Glutamatergic neuron (in vitro differentiated cells): ENCODE measurements at regions not wholly inside any gene's neighbourhood (a gene's known extent, or its start where the extent isn't known, plus 50 kb on each side); places are given as distances from the start of the nearest gene placed in this dataset.
"Not testable (repeated sequence)": the region's sequence is repeated elsewhere in the genome, so short reads cannot be mapped to it uniquely, and the experiment has no call there.

Experiments
- DNase-seq: peaks from one replicate; pipeline ENCODE4 v3.0.0; 2022
- H3K27ac Mint-ChIP-seq: one replicate; pipeline ENCODE4 v1.8.0; 2020; ENCODE audit warnings: mild to moderate bottlenecking, mixed read lengths, inconsistent platforms; ENCODE audit not compliant: unreplicated experiment
- H3K27me3 Mint-ChIP-seq: one replicate; pipeline ENCODE4 v1.8.0; 2020; ENCODE audit warnings: mild to moderate bottlenecking, moderate library complexity, mixed read lengths, inconsistent platforms; ENCODE audit not compliant: unreplicated experiment
- H3K36me3 Mint-ChIP-seq: one replicate; pipeline ENCODE4 v1.8.0; 2020; ENCODE audit warnings: mild to moderate bottlenecking, mixed read lengths, inconsistent platforms; ENCODE audit not compliant: unreplicated experiment
- H3K4me1 Mint-ChIP-seq: one replicate; pipeline ENCODE4 v1.8.0; 2020; ENCODE audit warnings: mild to moderate bottlenecking, low read depth, mixed read lengths, inconsistent platforms; ENCODE audit not compliant: unreplicated experiment
- H3K4me3 Mint-ChIP-seq: one replicate; pipeline ENCODE4 v1.8.0; 2020; ENCODE audit warnings: mild to moderate bottlenecking, mixed read lengths, inconsistent platforms; ENCODE audit not compliant: unreplicated experiment
- H3K9me3 Mint-ChIP-seq: one replicate; pipeline ENCODE4 v1.8.0; 2020; ENCODE audit warnings: mild to moderate bottlenecking, moderate library complexity, mixed read lengths, inconsistent platforms; ENCODE audit not compliant: unreplicated experiment
- TF ChIP-seq, protein P1 (sequence below): fragments of 200-600 bp; sonication (generic); IDR thresholded peaks from one replicate; pipeline ENCODE4 v1.5.0; 2021; ENCODE audit not compliant: partially characterized antibody, unreplicated experiment

DNA sequence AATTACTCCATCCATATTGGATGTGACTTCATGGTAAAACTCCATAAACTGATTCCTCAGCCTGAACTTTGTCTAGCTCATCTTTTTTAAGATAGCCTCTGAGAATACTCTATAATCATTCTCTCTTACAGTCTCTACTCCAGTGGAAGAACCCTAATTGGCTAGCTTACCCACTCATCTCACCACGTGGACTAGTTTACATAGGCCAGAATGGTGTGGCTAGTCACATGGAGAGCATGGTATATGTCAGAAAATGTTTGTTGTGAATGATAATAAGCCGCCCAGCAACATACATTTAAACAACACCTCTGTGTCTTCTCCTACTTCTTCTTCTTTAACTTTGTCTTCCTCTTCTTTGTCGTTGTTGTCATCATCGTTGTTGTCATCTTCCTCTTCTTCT, 389.2 kb upstream of the LRRC3B start:
- Mint-ChIP-seq H3K36me3 (no peaks in the 10 kb centered on the region), H3K27me3 (no peaks in the 10 kb centered on the region), H3K4me3 (no peak overlapping the region), H3K27ac (no peak overlapping the region), H3K4me1 (no peaks in the 10 kb centered on the region), H3K9me3 (no peaks in the 10 kb centered on the region)
- TF ChIP-seq, protein P1, sequence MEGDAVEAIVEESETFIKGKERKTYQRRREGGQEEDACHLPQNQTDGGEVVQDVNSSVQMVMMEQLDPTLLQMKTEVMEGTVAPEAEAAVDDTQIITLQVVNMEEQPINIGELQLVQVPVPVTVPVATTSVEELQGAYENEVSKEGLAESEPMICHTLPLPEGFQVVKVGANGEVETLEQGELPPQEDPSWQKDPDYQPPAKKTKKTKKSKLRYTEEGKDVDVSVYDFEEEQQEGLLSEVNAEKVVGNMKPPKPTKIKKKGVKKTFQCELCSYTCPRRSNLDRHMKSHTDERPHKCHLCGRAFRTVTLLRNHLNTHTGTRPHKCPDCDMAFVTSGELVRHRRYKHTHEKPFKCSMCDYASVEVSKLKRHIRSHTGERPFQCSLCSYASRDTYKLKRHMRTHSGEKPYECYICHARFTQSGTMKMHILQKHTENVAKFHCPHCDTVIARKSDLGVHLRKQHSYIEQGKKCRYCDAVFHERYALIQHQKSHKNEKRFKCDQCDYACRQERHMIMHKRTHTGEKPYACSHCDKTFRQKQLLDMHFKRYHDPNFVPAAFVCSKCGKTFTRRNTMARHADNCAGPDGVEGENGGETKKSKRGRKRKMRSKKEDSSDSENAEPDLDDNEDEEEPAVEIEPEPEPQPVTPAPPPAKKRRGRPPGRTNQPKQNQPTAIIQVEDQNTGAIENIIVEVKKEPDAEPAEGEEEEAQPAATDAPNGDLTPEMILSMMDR = no peak
- DNase-seq = no peak

DNA sequence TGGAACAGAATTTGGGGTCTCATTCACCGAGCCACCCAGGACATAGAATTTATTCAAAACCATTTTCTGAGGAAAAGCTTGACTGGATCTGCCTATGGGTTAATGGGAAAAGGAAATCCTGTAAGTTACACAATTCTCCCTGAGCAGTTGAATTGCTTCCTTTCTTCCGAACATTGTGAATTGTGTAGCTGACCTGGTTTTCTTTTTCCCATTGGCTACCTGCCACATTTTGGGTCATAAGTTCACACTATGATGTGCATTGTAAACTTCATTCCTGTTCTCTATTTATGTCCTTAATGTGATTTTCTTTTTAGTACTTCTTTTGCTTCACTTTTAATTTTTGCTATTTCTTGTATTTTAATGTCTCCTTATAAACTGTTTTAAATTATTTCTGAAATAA, 386.0 kb upstream of the LRRC3B start:
- Mint-ChIP-seq H3K4me1 (no peaks in the 10 kb centered on the region), H3K4me3 (no peak overlapping the region), H3K27me3 (no peaks in the 10 kb centered on the region), H3K36me3 (no peaks in the 10 kb centered on the region), H3K9me3 (no peaks in the 10 kb centered on the region), H3K27ac (no peak overlapping the region)
- TF ChIP-seq, protein P1 = no peak
- DNase-seq = no peak

DNA sequence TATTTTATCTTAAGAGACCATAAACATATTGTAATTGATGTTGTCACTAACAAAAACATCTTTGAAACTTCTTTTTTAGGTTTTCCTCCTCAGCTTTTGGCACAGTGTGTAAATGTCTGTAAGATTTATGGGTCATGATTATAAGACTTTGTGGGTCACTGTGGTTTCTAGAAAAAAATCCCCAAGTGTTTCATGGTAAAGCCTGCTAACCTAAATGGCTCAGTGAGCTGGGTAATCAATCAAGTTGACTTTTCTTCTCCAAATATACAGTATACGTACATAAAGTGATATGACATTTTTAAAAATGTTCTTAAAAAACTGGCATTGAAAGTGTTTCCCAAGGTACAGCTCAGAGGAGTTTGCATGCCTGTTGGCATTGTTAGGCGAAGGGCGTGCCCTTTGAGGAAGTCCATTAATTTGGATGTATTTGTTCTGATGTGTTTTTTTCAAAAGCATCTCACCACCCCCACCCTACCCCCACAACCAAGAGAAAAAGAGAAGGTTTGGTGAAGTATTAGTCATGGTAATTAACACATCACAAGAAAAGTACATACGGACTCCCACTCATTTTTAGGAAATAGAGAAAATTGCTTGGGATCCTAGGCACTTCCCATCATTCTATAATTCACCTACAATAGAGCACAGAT, 385.4 kb upstream of the LRRC3B start:
- TF ChIP-seq, protein P1 = no peak
- H3K4me3 Mint-ChIP-seq = no peak overlapping the region
- H3K4me1 Mint-ChIP-seq = no peaks in the 10 kb centered on the region
- no peak for DNase-seq
- no peaks in the 10 kb centered on the region for H3K36me3 Mint-ChIP-seq
- H3K27ac Mint-ChIP-seq = no peak overlapping the region
- H3K27me3 Mint-ChIP-seq = no peaks in the 10 kb centered on the region
- no peaks in the 10 kb centered on the region for H3K9me3 Mint-ChIP-seq

DNA sequence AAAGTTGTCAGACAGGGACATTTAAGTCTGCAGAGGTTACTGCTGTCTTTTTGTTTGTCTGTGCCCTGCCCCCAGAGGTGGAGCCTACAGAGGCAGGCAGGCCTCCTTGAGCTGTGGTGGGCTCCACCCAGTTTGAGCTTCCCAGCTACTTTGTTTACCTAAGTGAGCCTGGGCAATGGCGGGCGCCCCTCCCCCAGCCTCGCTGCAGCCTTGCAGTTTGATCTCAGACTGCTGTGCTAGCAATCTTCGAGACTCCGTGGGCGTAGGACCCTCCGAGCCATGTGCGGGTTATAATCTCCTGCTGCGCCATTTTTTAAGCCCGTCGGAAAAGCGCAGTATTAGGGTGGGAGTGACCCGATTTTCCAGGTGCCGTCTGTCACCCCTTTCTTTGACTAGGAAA, 378.0 kb upstream of the LRRC3B start:
- not testable (repeated sequence) for H3K4me3 Mint-ChIP-seq, H3K27ac Mint-ChIP-seq, DNase-seq, H3K9me3 Mint-ChIP-seq, H3K4me1 Mint-ChIP-seq, H3K36me3 Mint-ChIP-seq, H3K27me3 Mint-ChIP-seq

DNA sequence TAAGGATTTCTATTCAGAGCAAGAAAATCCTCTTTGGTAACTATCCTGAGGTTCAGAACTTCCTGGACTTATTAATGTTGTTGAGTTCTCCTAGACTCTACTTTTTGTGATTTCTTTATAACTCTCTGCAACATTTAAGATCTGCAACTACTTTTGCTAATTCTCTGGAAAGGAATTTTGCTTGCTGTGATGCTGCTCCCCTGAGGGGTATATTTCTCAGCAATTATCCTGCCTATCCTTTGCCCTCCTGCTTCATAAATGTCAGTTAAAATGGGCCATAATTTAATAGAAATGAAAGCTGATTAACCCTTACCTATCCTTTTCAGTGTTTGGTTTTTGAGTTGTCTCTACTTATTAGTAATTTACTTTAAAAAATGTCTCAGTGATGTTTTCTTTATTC, 377.3 kb upstream of the LRRC3B start:
- H3K4me1 Mint-ChIP-seq = peaks cover 7% of the 10 kb centered on the region
- H3K27ac Mint-ChIP-seq = no peak overlapping the region
- H3K36me3 Mint-ChIP-seq = no peaks in the 10 kb centered on the region
- DNase-seq = no peak
- TF ChIP-seq, protein P1 = no peak
- H3K4me3 Mint-ChIP-seq = no peak overlapping the region
- H3K27me3 Mint-ChIP-seq = peaks cover 2% of the 10 kb centered on the region
- H3K9me3 Mint-ChIP-seq = no peaks in the 10 kb centered on the region
